GM18499 (cell line): ENCODE measurements at regions not wholly inside any gene's neighbourhood (a gene's known extent, or its start where the extent isn't known, plus 50 kb on each side); places are given as distances from the start of the nearest gene placed in this dataset.

ENCODE experiments used
- ATAC-seq: cut with Tn5 transposase; IDR thresholded peaks from one replicate; pipeline ENCODE4 v1.9.1; 2021; ENCODE audit warnings: moderate number of reproducible peaks; ENCODE audit not compliant: insufficient read depth, unreplicated experiment

GRCh38 chr6:126419901-126420300 is 80.0 kb downstream of the CENPW start:
- ATAC-seq = no peak

GRCh38 chr6:126422912-126423311 is 83.0 kb downstream of the CENPW start:
- ATAC-seq = no peak

GRCh38 chr6:126427713-126428112 is 87.8 kb downstream of the CENPW start:
- ATAC-seq = no peak

- no peak for ATAC-seq
These were observed 90.0 kb downstream of the CENPW start for GRCh38 chr6:126429866-126430265.

GRCh38 chr6:126432564-126432963 is 92.6 kb downstream of the CENPW start:
- no peak for ATAC-seq

- no peak for ATAC-seq
These were observed 94.0 kb downstream of the CENPW start for GRCh38 chr6:126433927-126434326.

GRCh38 chr6:126437205-126437604 is 97.3 kb downstream of the CENPW start:
- no peak for ATAC-seq

- ATAC-seq = no peak
These were observed 99.1 kb downstream of the CENPW start for GRCh38 chr6:126439040-126439439.

- ATAC-seq = no peak
These were observed 101.0 kb downstream of the CENPW start for GRCh38 chr6:126440923-126441322.

GRCh38 chr6:126444659-126445273 is 104.9 kb downstream of the CENPW start:
- ATAC-seq = no peak

GRCh38 chr6:126446248-126446647 is 106.3 kb downstream of the CENPW start:
- no peak for ATAC-seq

- ATAC-seq = no peak
These were observed 107.5 kb downstream of the CENPW start for GRCh38 chr6:126447367-126447766.

GRCh38 chr6:126461045-126461444 is 121.1 kb downstream of the CENPW start:
- no peak for ATAC-seq

GRCh38 chr6:126464245-126464644 is 124.3 kb downstream of the CENPW start:
- no peak for ATAC-seq

GRCh38 chr6:126475449-126475848 is 135.5 kb downstream of the CENPW start:
- no peak for ATAC-seq

- ATAC-seq = peak; percentile 80
These were observed 137.8 kb downstream of the CENPW start for GRCh38 chr6:126477678-126478077.

GRCh38 chr6:126480268-126480667 is 140.4 kb downstream of the CENPW start:
- no peak for ATAC-seq

GRCh38 chr6:126481319-126481718 is 141.4 kb downstream of the CENPW start:
- ATAC-seq = no peak

- no peak for ATAC-seq
These were observed 164.9 kb downstream of the CENPW start for GRCh38 chr6:126504792-126505191.

GRCh38 chr6:126513198-126513597 is 173.3 kb downstream of the CENPW start:
- ATAC-seq = no peak

- no peak for ATAC-seq
These were observed 176.5 kb downstream of the CENPW start for GRCh38 chr6:126516411-126516810.

GRCh38 chr6:126524811-126525326 is 185.0 kb downstream of the CENPW start:
- no peak for ATAC-seq
